ENCODE measurements at regions not wholly inside any gene's neighbourhood (a gene's known extent, or its start where the extent isn't known, plus 50 kb on each side); places are given as distances from the start of the nearest gene placed in this dataset.
A peak's percentile ranks its signal among the peaks of the same experiment; 100 is the strongest.

DNA sequence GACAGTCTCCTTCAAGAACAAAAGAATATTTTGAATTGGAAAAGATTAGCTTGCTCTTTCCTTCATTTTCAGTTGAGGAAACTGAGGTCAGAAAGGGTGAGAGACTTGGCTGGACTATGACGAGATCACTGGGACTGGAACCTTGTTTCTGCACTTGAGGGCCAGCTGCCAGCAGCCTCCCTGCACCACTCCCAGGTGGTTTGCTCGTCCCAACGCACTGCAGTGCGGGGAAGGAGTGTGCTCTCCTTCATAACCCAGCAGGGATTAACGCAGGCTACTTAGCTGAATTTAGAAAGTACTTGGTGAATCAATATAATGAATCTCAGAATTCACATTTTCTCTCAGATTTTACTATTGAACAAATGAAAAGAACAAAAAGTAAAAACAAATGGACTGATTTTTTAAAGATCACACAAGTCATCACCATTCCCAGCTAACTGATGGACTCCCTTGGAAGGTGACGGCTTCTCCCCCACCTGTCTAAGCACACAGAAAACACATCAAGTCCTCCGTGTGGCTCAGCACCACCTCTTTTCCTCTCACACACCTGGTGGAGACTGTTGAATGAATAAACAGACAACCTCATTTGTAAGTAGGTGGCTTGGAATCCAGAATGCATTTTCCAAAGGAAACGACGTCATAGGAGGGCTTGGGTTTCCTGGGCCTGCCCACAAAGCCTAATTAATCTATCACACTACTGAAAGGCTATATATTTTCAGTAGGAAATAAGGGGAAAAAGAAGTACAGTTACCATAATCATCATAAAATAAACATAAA is 121.0 kb downstream of the QRSL1 start:
- Mint-ChIP-seq H3K9me3 (ENCODE audit: unreplicated experiment) (no peaks in the 10 kb centered on the region), H3K4me1 (ENCODE audit: low read depth, unreplicated experiment) (peaks cover 31% of the 10 kb centered on the region), H3K27ac (ENCODE audit: unreplicated experiment) (peak overlapping the region; percentile 59), H3K4me3 (ENCODE audit: unreplicated experiment) (peak overlapping the region; percentile 15), H3K36me3 (ENCODE audit: unreplicated experiment) (no peaks in the 10 kb centered on the region), H3K27me3 (ENCODE audit: unreplicated experiment) (no peaks in the 10 kb centered on the region)
- no peak for TF ChIP-seq CTCF (IDR thresholded peaks at IDR 0.05; ENCODE audit: partially characterized antibody, unreplicated experiment)
- DNase-seq, result peak; percentile 33

GRCh38 chr6:106749609-106750008 is 120.2 kb downstream of the QRSL1 start:
- DNase-seq, result no peak
- Mint-ChIP-seq H3K36me3 (ENCODE audit: unreplicated experiment) (no peaks in the 10 kb centered on the region), H3K4me1 (ENCODE audit: low read depth, unreplicated experiment) (peaks cover 32% of the 10 kb centered on the region), H3K9me3 (ENCODE audit: unreplicated experiment) (no peaks in the 10 kb centered on the region), H3K27ac (ENCODE audit: unreplicated experiment) (peak overlapping the region; percentile 59), H3K4me3 (ENCODE audit: unreplicated experiment) (no peak overlapping the region), H3K27me3 (ENCODE audit: unreplicated experiment) (no peaks in the 10 kb centered on the region)
- TF ChIP-seq CTCF (IDR thresholded peaks at IDR 0.05; ENCODE audit: partially characterized antibody, unreplicated experiment), result no peak

DNA sequence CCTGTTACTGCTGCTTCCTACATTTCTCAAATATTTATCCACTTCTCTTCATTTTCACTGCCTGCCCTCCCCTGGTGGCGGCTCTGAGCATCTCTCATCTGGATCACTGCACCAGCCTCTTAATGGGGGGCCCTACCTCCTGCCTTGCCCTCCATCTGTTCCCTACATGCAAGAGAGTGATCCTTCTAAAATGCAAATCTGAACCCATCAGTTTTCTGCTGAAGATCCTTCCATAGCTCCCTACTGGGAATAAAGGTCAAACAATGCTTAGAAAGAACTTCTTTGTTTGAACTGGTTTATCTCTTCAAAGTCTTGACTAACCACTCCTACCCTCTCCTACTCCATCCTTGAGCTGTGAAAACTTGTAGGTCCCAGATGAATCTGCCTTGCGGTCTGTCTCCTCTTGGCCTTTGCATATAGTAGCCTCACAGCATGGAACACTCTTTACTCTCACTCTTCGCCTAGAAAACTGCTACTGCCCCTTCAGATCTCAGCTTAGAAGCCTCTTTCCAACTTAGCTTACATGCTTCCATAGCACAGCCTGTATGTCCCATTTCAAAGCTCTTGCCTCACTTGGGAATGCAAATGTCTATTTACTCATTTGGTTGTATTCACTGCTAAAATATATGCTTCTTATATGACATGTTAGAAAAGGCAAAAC is 119.3 kb downstream of the QRSL1 start:
- peak; percentile 39 for TF ChIP-seq CTCF (IDR thresholded peaks at IDR 0.05; ENCODE audit: partially characterized antibody, unreplicated experiment)
- Mint-ChIP-seq H3K4me3 (ENCODE audit: unreplicated experiment) (peak overlapping the region; percentile 9), H3K27ac (ENCODE audit: unreplicated experiment) (peak overlapping the region; percentile 13)

DNA sequence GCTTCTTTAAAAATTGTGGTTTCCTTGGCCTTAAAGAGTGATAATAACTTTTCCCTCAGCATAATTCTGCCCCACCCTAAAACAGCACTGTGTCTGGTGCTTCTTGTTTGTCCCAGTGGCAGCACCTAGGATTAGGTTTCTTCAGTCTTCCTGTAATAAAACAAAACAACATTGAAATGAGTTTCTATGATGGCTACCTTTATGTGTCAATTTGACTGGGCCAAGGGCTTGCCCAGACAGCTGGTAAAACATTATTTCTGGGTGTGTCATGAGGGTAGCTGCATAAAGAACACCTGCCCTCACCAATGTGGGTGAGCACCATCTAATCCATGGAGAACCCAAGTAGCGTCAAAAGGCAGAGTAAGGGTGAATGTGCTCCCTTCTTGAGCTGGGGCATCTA is 117.8 kb downstream of the QRSL1 start:
- peaks cover 4% of the 10 kb centered on the region for H3K36me3 Mint-ChIP-seq (ENCODE audit: unreplicated experiment)
- no peak overlapping the region for H3K4me3 Mint-ChIP-seq (ENCODE audit: unreplicated experiment)
- H3K27me3 Mint-ChIP-seq (ENCODE audit: unreplicated experiment), result no peaks in the 10 kb centered on the region
- no peak overlapping the region for H3K27ac Mint-ChIP-seq (ENCODE audit: unreplicated experiment)
- peaks cover 2% of the 10 kb centered on the region for H3K9me3 Mint-ChIP-seq (ENCODE audit: unreplicated experiment)
- TF ChIP-seq CTCF (IDR thresholded peaks at IDR 0.05; ENCODE audit: partially characterized antibody, unreplicated experiment), result no peak
- no peak for DNase-seq
- H3K4me1 Mint-ChIP-seq (ENCODE audit: low read depth, unreplicated experiment), result peaks cover 32% of the 10 kb centered on the region

More for the DNA sequence above, 119.3 kb downstream of the QRSL1 start:
- no peaks in the 10 kb centered on the region for H3K9me3 Mint-ChIP-seq (ENCODE audit: unreplicated experiment)
- no peaks in the 10 kb centered on the region for H3K27me3 Mint-ChIP-seq (ENCODE audit: unreplicated experiment)
- H3K36me3 Mint-ChIP-seq (ENCODE audit: unreplicated experiment), result no peaks in the 10 kb centered on the region
- DNase-seq, result no peak
- peaks cover 32% of the 10 kb centered on the region for H3K4me1 Mint-ChIP-seq (ENCODE audit: low read depth, unreplicated experiment)

GRCh38 chr6:106746652-106747051 is 117.3 kb downstream of the QRSL1 start:
- TF ChIP-seq CTCF (IDR thresholded peaks at IDR 0.05; ENCODE audit: partially characterized antibody, unreplicated experiment), result no peak
- DNase-seq, result no peak
- Mint-ChIP-seq H3K36me3 (ENCODE audit: unreplicated experiment) (peaks cover 4% of the 10 kb centered on the region), H3K27me3 (ENCODE audit: unreplicated experiment) (no peaks in the 10 kb centered on the region), H3K4me1 (ENCODE audit: low read depth, unreplicated experiment) (peaks cover 32% of the 10 kb centered on the region), H3K4me3 (ENCODE audit: unreplicated experiment) (no peak overlapping the region), H3K9me3 (ENCODE audit: unreplicated experiment) (peaks cover 2% of the 10 kb centered on the region), H3K27ac (ENCODE audit: unreplicated experiment) (no peak overlapping the region)
